ENCODE measurements at regions not wholly inside any gene's neighbourhood (a gene's known extent, or its start where the extent isn't known, plus 50 kb on each side); places are given as distances from the start of the nearest gene placed in this dataset.
"Not testable (repeated sequence)": the region's sequence is repeated elsewhere in the genome, so short reads cannot be mapped to it uniquely, and the experiment has no call there.

DNA sequence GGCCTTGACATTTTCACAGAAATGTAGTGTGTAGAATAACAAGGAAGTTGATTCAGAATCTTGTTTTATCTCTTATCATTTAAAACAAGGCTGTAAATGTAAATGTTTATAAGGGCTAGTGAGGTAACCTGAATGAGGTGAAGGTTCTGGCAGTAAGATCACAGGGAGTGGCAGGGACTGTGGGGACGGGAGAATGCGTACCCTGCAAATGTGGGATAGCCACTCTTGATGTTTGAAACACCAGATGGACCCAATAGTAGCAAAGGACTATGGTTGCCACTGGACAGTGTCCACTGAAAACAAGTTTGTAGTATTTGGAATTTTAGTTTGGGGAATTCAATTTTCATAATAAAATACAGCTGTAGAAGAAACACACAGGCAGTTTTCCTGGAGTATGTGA is 155.3 kb downstream of the FHIP1A start:
- FAIRE-seq = no peak

DNA sequence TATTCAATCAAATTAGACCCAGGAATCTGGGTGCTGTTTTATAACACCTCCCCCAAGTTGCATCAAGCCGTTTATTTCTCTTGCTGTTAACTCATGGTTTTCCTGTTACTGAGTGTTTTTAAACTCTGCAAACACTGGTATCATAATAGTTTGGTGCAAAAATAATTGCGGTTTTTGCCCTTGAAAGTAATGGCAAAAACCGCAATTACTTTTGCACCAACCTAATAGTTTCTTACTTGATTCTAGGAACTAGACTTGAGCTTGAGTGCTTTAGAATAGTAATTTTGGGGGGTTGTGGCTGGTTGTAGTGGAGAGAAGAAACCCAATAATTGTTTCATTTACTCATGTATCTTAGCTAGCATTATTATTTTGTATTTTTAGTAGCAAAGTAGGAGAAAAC is 156.6 kb downstream of the FHIP1A start:
- no peak for FAIRE-seq

DNA sequence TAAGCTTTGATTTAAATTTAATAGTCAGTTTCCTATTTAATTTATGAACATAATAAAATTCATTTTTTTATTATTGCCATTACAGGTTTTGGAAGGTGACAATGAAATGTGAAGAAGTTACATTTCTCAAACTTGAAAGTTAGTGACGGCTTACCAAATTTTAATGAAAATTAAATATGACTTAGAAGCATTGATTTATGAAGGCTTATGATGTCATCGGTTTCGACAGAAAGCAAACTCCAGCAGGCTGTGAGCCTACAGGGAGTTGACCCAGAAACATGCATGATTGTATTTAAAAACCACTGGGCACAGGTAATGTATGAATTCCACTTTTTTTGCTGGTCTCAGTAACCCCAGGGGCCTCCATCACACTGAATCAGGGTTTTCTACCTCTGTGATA is 157.1 kb downstream of the FHIP1A start:
- no peak for FAIRE-seq

DNA sequence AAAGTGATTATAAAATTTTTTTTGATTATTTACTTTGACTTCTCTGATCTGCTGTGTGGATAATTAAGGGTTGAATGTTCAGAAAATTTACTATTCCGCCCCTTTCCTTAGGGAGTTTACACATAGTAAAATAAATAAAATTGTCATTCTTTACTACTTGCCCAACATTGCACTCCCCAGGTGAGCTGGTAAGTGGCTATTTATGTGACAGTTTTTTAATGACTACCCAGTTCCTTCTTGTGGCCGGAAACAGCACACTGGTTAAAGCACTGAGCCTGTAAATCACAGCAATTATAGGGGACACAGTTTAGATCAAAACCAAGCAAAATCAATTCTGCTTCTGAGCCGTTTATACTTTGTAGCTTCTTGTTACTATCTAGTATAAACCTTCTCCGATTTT is 158.1 kb downstream of the FHIP1A start:
- FAIRE-seq = no peak

DNA sequence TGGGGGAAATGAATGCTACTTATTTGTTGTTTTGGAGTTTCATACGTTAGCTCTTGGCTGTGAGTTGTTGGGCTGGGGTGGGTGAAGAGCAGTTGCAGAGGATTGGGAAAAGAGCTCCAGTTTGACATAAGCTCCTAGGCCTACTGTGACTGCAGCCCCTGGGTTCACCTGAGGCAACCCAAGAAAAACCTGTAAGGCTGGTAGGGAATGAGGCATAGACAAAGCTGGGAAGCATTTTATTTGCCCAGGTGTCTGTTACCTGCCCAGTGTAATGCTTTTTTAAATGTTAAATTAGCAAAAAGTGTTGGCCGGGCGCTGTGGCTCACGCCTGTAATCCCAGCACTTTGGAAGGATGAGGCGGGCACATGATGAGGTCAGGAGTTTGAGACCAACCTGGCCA is 160.0 kb downstream of the FHIP1A start:
- no peak for FAIRE-seq

DNA sequence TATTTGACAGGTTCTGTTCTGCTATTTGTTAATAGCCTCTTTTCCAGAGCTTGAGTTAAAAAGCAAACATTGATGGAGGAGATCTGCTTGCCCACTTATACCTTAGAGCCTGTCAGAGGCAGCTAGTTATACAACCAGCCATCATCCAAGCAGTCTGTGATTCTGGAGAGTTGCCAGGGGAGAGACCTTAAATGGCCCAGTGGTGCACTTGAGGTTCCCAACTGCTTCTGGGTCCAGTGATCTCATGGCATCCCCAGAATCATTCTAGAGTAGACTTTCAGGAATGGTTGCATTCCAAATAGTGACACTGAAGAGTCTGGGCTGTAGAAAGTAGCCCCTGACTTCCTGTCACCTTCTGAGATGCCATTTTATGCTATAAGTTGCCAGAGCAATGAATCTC is 160.7 kb downstream of the FHIP1A start:
- no peak for FAIRE-seq

DNA sequence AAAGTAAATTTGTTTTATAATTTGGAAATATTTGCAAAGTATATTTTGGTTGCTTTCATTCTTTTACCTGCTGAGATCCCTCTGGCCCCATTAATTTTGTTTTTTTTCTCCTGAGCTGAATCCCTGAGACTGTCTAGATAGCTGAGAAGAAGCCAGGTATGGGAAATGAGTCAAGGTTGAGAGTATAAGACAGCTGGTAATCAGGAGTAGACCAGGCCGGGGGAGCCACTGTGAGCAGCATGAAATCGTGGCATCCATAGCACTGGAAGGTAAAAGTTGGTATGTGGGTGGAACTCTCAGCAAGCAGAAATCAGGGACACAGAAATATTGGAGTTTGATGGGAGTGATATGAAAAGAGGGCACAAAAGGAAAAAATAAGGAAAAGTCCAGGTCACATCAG is 164.5 kb downstream of the FHIP1A start:
- FAIRE-seq = no peak

DNA sequence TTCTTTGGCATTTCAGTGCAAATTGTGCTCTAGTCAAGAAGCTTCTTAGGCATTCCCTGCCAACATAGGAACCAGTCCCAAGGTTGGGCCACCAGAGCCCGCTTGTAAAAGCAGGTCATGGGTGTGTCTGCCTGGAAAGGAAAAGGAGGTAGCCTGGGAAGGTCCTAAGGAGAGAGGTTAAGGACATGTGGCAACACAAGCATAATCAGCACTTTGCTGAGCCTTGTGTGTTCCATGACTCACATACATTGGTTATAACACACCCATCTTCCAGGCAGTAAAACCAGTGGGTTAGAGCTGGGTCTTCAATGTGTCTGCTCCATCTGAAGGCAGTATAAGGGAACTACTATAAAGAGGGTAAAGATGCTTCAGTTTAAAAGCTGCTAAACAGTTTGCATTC is 165.0 kb downstream of the FHIP1A start:
- no peak for FAIRE-seq

DNA sequence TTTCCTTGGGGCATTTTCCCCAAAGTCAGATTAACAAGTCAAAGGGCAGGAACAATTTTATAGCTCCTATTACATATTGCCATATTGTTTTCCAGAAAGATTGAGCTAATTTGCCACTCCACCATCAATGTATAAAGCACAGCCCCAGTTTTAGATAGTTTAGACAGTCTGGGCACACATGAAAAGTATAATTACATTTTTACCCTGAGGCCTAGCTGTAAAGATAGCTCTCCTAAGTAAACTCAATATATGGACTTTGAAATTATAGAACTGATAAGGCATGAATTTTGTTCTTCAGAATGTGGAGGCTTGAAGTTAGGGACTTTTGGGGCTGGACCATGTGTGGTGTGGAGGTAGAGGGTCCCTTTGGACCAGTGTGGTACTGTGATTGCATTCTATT is 166.0 kb downstream of the FHIP1A start:
- FAIRE-seq = no peak

DNA sequence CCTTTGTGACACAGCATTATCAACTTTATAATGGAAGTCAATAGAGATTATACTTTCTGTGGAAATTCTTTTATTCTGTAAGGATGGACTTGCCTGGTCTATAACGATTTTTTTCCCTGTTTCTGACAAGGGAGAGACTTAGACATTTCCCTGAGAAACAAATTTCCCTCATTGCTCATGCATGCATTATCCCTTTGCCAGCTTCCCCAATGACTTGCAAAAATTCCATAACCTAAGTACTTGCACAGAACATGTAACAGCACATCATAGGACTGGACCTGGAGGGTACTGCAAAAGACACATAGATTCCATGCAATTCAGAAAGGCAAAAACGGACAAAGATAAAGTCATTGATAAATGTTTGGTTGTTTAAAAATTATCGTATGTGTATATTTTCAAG is 166.7 kb downstream of the FHIP1A start:
- no peak for FAIRE-seq

DNA sequence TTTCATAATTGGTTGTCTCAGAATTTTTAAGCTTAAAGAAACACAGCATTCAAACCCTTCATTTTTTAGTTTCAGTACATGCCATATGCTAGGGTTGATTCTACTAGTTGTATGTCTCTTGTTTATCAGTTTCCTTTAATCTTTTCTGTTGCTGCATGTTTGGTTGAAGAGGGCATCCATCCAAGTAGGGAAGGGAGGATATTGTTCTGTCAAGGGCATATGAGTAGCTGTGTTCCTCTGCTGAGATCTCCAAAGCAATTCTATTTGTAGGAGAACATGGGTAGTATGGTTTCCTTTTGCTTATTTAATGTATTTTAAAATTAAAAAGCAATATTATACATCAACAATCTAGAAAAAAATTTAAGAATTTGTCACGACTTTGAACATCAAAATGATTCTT is 167.7 kb downstream of the FHIP1A start:
- FAIRE-seq = no peak

DNA sequence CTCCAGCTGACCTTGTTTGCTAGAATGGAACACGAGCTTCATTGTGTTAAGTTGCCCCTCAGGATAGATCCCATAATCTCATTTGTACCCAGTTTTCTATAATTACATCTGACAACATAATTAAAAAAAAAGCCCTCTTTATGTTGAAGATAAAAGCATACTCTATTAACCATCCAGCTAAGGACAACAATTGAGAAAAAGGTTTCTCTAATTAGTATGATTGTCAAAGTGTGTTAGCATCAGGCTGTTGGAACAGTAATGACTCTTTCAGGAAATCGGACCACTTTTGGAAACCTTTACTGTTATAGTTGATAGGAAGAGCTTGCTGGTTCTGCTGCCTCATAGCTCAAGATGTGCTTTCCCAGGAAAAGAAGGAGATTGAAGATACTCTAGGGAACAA is 172.6 kb downstream of the FHIP1A start:
- no peak for FAIRE-seq

DNA sequence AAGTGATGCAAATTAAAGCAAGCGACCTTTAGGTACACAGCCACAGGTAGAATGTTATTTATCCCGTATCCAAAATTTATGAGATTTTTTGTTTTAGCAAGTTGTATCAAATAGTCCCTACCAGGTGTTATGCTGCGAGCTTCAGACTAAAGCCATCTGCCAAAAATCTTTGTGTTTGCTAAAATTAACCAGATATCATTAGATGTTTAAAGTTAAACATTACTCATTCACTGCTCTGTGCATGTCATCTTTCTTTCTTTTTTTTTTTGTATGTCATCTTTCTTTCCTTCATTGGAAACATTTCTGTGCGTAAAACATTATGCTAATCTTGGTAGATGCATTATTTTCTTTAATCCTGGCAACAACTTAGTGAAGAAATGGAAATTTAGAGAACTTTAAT is 173.1 kb downstream of the FHIP1A start:
- FAIRE-seq = no peak

DNA sequence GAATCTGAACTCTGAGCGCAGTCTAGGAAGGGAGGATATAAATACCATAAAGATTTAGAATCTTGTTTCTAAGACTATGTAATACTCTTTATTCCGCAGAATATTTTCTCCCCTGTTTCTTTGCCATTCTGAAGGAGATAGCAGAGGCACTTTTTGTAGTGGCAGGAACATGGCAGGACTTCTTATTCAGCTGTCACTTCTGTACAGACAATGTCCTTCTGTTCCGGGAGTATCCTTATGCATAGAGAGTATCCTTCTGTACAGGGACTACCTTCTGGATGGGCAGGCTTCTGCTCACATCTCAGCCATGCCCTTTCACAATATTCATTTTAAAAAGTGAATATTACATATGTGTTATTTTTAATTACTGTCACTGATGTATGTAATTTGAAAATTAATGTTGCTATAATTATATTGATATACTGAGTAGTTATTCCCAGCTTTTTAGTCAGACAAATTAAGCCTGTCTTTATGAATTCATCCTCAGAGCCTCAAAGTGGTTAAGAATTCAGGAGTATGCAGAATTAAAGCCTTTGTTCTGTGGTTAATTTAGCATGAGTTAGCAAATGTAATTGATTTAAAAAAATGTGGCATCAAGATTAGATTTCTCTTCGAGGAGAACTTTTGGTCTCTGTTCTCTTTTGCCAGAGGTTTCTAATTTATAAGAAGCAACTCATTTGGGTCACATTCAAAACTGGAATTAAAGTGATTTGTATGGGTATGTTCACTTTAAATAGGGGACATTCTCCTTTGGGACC is 174.4 kb downstream of the FHIP1A start:
- no peak for FAIRE-seq

DNA sequence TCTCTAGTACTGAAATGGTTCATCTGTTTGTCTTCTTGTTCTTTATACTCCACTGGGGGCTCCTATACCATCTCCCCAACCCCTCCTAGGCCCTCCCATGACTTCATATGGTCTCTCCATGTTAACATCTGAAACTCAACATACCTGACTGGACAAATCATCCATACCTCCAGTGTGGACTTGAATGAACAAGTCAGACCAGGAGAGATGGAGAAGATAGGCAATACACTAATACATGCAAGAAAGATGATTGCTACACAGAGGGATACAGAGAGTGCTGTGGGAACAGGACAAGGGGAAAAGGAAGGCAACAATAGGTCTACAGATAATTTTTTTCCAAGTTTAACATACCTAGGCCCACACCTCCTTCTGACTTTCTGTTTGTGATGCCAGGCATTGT is 175.1 kb downstream of the FHIP1A start:
- FAIRE-seq = no peak

DNA sequence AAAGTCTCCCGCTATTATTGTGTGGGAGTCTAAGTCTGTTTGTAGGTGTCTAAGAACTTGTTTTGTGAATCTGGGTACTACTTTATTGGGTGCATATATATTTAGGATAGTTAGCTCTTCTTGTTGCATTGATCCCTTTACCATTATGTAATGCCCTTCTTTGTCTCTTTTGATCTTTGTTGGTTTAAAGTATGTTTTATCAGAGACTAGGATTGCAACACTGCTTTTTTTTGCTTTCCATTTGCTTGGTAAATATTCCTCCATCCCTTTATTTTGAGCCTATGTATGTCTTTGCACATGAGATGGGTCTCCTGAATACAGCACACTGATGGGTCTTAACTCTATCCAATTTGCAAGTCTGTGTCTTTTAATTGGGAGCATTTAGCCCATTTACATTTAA is 165.2 kb downstream of the GATB start:
- FAIRE-seq = not testable (repeated sequence)

DNA sequence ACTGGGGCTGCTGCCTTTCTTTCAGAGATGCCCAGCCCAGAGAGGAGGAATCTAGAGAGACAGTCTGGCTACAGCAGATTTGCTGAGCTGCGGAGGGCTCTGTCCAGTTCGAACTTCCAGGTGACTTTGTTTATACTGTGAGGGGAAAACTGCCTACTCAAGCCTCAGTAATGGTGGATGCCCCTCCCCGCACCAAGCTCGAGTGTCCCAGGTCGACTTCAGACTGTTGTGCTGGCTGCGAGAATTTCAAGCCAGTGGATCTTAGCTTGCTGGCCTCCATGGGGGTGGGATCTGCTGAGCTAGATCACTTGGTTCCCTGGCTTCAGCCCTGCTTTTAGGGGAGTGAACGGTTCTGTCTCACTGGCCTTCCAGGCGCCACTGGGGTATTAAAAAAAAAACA is 163.1 kb downstream of the GATB start:
- FAIRE-seq = not testable (repeated sequence)

DNA sequence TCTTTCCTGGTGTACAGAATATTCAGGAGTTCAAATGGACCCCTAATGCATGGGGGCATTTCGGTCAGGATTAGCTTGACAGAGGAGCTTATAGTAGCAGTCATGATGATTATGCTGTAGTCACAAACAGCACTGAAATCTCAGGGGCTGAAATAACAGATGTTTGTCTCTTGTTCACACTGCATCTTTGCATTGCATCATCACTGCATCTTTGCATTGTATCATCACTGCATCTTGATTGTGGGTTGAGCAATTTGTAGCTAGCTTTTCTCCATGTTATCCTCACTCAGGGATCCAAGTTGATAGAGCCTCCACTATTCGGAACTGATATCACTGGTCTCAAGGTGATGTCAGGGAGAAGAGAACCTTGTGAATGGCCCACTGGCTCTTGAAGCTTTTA is 160.9 kb downstream of the GATB start:
- FAIRE-seq = no peak

DNA sequence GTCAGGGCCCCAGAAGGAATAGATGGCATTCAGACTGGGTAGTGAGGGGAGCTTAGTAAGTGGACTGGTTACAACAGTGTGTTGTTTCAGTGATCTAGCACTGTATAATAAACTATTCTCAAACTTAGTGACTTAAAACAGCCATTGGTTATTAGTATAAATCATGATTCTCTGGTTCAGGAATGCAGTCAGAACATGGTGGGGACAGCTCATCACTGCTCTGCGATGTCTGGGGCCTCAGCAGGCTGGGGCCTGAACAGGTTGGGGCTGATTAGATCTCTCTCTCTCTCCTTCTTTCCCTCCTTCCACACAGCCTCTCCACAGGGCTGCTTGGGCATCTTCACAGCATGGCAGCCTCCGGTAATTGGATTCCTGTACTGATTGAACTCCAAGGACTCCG is 160.4 kb downstream of the GATB start:
- no peak for FAIRE-seq

DNA sequence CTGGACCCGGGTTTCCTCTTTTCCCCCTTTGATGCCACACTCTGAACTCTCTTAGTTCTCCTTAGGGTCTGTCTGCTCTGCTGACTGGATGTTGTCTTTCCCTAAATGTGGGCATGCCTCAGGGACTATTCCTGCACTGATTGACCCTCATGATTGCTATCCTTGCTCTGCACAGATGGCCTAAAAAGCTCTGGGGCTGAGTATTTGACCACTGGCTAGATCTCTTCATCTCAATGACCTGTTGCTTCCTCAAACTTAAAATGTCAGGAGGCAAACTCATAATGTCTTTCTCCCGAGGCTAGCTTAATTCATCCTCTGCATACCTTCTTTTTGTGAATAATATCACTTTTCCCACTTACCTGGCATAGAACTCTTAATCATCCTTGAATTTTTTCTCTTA is 157.4 kb downstream of the GATB start:
- no peak for FAIRE-seq

DNA sequence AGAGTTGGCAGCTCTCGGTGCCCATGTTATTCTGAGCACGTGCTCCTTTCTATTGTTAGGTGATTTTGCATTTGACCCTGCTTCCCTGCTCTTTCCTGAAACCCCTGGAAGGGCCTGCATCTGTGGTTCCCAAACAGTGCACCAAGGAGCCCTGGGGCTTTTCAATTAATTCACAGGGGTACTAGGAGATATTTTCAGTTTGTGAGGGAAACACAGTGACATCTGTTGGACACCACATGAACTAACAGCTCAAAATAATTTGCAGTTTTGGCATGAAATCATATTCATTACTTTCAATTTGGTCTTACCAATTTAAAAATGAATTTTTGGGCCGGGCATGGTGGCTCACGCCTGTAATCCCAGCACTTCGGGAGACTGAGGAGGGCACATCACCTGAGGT is 156.6 kb downstream of the GATB start:
- FAIRE-seq = peak; percentile 15

DNA sequence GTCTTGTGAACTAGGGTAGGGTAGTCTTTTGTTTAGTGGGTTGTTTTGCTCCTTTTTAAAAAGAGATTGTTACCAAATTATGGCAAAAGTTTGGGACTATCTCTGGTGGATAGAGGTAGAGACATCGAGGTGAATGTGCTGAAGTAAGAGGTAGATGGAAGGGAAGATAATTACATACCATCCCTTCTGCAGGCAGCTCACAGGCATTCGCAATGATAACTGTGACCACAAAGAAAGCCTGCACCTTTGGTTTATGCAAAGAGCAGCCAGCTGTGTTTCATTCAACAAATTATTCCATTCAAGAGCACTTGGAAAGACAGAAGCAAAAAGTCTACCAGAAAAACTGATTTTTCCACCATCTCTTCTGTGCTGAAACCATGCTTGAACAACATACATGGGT is 155.6 kb downstream of the GATB start:
- no peak for FAIRE-seq

DNA sequence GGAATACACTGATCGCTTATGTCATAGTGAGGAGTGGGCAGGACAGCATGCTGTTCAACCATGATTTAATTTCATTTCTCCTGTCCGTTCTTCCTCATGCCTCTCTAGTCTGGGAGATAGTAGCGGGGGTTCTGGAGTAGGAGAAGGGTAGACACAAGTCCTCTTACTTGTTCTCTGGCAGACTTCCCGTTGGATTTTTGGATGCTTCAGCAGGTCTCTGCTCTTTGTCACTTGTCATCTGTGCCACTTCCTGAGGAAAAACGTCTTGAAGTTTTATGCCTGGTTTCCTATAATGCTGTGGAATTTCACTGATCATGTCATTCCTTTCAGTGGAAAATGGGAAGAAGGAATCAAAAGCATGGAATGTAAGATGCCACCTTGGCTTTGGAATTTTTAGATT is 154.7 kb downstream of the GATB start:
- no peak for FAIRE-seq

DNA sequence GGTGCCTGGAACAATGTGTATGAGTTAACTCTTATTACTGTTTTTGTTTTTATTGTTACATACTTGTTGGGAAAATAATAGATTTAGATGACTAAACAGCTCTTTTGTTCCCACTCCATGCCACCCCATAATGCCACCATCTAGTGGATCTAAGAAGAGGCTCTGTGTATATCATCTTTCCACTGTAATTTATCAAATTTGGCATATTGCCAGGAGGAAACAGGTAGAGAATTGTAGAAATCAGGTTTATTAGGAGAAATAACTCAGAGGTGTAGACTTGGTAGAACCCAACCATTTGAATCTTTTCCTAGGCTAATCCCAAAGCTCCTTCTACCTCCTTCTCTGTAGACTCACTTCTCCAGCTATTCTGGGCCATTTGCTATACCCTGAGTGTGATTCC is 150.6 kb downstream of the GATB start:
- FAIRE-seq = no peak

DNA sequence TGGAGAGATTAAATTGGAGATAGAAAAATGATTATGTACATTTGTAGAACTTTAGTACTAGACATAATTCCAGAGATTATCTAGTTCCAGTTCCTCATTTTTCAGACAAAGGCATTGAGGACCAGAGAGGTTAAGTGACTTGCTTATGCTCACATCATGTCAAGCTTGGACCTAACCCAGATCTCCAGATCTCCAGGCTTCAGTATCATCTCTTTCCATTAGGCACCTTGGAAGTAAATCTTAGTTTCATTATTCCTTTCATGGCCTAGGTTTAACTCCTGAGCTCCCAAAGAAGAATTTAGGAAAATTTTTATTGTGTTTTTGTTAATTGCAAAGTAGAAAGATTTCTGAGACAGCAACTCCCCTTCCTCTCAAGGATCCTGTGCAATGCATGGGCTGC is 148.8 kb downstream of the GATB start:
- FAIRE-seq = no peak

DNA sequence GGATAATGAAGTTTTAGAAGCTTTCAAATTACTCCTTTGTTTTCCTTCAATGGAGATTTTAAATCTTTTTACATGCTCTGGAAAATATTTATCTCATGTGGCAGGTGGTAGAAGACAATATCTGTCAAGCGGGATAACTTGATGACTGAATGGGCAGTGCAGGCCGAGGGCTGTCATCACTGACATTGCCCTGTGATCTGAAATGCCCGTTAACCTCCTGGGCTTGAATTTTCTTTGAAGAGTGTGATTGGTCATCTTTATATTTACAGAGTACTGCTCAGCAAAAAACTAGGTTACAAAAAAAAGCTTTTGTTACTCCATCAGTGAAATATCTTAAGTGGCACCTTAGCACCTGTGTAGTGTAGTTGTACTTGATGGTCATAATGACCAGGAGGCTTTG is 147.5 kb downstream of the GATB start:
- no peak for FAIRE-seq
